ENCODE measurements at regions not wholly inside any gene's neighbourhood (a gene's known extent, or its start where the extent isn't known, plus 50 kb on each side); places are given as distances from the start of the nearest gene placed in this dataset.

GRCh38 chr12:111226680-111227079 lies 142.2 kb downstream of the PHETA1 start:
- no peak overlapping the region for H3K4me3 ChIP-seq (ENCODE audit: control insufficient read depth, low read depth, low read length)
- no peak for TF ChIP-seq CTCF (conservative IDR thresholded peaks at IDR 0.05; ENCODE audit: control insufficient read depth, insufficient read depth, low read depth, low read length)
- no peak for DNase-seq (ENCODE audit: low read depth)

- no peak overlapping the region for H3K4me3 ChIP-seq (ENCODE audit: control insufficient read depth, low read depth, low read length)
- DNase-seq (ENCODE audit: low read depth): no peak
- TF ChIP-seq CTCF (conservative IDR thresholded peaks at IDR 0.05; ENCODE audit: control insufficient read depth, insufficient read depth, low read depth, low read length): no peak
Observed at GRCh38 chr12:111225307-111225706, 143.6 kb downstream of the PHETA1 start.

- TF ChIP-seq CTCF (conservative IDR thresholded peaks at IDR 0.05; ENCODE audit: control insufficient read depth, insufficient read depth, low read depth, low read length): no peak
- no peak for DNase-seq (ENCODE audit: low read depth)
- H3K4me3 ChIP-seq (ENCODE audit: control insufficient read depth, low read depth, low read length): no peak overlapping the region
Observed at GRCh38 chr12:111224186-111225066, 144.5 kb downstream of the PHETA1 start.

- no peak for DNase-seq (ENCODE audit: low read depth)
- no peak for TF ChIP-seq CTCF (conservative IDR thresholded peaks at IDR 0.05; ENCODE audit: control insufficient read depth, insufficient read depth, low read depth, low read length)
Observed at GRCh38 chr12:111222523-111222922, 146.4 kb downstream of the PHETA1 start.

GRCh38 chr12:111222027-111222414 lies 146.9 kb downstream of the PHETA1 start:
- no peak overlapping the region for H3K4me3 ChIP-seq (ENCODE audit: control insufficient read depth, low read depth, low read length)
- DNase-seq (ENCODE audit: low read depth): no peak
- TF ChIP-seq CTCF (conservative IDR thresholded peaks at IDR 0.05; ENCODE audit: control insufficient read depth, insufficient read depth, low read depth, low read length): no peak

More at GRCh38 chr12:111222523-111222922, 146.4 kb downstream of the PHETA1 start:
- H3K4me3 ChIP-seq (ENCODE audit: control insufficient read depth, low read depth, low read length): no peak overlapping the region

- TF ChIP-seq CTCF (conservative IDR thresholded peaks at IDR 0.05; ENCODE audit: control insufficient read depth, insufficient read depth, low read depth, low read length): no peak
Observed at GRCh38 chr12:111221062-111222026, 147.6 kb downstream of the PHETA1 start.

More at GRCh38 chr12:111221062-111222026, 147.6 kb downstream of the PHETA1 start:
- no peak for DNase-seq (ENCODE audit: low read depth)
- no peak overlapping the region for H3K4me3 ChIP-seq (ENCODE audit: control insufficient read depth, low read depth, low read length)
